Hematopoietic multipotent progenitor cell treated with erythropoietin and hydrocortisone succinate and interleukin-3 and kit ligand, for 17 days (in vitro differentiated cells): ENCODE measurements at regions not wholly inside any gene's neighbourhood (a gene's known extent, or its start where the extent isn't known, plus 50 kb on each side); places are given as distances from the start of the nearest gene placed in this dataset.

Experiments used
- DNase-seq: peaks from one replicate; pipeline ENCODE4 v3.0.0-alpha.2; 2015; ENCODE audit warnings: low spot score

- DNase-seq, result no peak
Measured at GRCh38 chr11:79744941-79745340, 304.1 kb upstream of the TENM4 start.

- DNase-seq, result no peak
Measured at GRCh38 chr11:79742176-79742575, 301.3 kb upstream of the TENM4 start.

DNA sequence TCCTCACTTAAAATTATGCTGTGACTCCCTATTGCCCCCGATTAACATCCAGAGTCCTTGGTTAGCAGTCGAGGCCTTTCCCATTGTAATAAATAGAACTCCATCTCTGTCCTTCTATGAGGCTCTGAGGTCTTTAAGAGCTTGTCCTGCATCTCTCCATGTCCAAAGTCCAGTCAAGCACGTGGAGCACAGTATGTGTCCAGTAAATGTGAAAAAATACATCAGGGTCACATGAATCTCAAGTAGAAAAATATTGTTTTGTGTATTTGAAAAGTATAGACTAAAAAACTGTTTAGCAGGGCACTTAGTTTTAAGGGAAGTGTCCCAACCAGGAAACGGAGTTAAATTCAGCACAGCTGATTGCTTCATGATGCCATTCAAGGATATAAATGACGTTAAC lies 298.8 kb upstream of the TENM4 start:
- no peak for DNase-seq

GRCh38 chr11:79727221-79727620 lies 286.4 kb upstream of the TENM4 start:
- DNase-seq, result no peak

DNA sequence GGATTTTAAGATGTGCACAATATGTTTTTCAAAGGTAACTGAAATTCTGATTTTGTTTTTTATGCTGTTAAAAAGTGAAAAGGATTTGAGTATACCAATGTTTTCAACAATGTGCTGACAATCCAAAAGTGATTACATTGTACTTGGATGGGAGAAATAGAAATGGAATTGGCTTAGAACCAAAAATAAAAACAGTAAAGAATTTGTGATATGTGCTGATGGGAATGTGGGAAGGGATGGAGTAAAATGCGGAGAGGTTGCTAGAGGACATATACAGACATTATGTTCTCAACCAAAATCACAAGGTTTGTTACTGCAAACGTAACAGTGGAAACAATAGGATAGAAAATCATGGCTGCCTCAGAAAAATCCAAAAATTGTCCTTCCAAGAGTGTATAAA lies 279.3 kb upstream of the TENM4 start:
- DNase-seq, result no peak

DNA sequence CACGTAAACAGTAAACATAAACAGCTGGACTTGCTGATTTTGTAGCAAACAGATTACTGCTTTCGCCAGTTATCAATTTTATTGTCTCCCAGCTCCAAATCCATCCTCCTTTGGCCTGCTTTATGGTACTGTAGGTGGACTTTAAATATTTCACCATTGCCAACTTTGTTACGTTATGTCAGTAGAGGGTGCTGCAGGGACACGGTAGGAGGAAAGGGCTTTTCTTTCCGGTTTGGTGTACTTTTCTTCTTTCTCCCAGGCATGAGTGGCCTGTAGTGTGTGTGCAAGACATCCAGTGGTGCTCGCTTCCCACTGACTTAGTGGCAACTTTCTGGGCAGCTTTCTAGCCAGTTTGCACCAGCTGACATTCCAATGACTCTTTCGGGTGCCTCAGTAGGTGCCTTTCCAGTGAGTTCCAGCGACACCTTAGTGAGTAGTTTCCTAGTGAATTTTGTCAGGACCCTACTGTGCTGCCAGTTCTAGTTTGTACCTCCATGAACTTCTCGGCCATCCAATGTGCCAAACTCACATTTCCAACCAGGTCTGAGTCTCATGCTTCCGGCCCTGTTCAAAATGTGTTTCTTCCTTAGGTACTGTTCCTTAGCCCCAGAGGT lies 267.6 kb upstream of the TENM4 start:
- no peak for DNase-seq

GRCh38 chr11:79705648-79706047 lies 264.8 kb upstream of the TENM4 start:
- no peak for DNase-seq

- DNase-seq, result no peak
Measured at GRCh38 chr11:79702303-79702702, 261.5 kb upstream of the TENM4 start.

DNA sequence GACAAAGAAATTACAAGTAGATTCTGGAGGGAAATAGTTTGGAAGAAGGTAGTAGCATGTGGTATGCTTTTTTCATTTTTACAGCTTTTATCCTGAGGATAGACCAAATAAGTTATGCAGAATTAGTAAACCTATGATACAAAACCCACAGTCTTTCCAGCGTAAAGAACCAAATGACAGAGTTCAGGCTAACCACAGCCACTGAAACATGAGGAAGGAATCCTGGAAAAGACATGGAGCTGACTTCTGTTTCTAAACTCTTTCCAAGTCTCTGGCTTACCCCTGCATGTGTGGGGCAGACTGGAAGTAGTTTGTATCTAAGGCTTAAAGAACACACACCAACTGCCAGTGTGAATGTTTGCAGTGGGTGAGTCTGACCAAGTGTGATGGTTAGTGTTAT lies 258.4 kb upstream of the TENM4 start:
- no peak for DNase-seq

GRCh38 chr11:79697905-79698304 lies 257.1 kb upstream of the TENM4 start:
- DNase-seq, result no peak

- no peak for DNase-seq
Measured at GRCh38 chr11:79694368-79694767, 253.5 kb upstream of the TENM4 start.

DNA sequence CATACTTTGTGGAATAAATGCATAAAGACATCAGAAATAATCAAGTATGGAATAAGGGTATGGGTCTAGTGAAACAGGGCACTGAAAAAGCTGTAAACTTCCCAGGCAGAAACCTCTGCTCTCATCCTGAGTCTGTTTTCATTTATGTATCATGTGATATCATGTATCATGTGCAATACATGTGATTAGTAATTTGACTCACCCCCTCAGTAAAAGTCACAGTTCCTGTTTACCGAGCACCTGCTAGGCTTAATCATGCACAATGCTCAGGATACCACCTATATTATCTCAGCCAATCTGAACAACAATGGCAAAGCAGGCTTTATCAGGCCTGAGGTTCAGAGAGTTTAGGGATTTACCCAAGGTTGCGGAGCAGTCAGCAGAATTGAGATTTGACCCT lies 250.6 kb upstream of the TENM4 start:
- DNase-seq, result no peak

DNA sequence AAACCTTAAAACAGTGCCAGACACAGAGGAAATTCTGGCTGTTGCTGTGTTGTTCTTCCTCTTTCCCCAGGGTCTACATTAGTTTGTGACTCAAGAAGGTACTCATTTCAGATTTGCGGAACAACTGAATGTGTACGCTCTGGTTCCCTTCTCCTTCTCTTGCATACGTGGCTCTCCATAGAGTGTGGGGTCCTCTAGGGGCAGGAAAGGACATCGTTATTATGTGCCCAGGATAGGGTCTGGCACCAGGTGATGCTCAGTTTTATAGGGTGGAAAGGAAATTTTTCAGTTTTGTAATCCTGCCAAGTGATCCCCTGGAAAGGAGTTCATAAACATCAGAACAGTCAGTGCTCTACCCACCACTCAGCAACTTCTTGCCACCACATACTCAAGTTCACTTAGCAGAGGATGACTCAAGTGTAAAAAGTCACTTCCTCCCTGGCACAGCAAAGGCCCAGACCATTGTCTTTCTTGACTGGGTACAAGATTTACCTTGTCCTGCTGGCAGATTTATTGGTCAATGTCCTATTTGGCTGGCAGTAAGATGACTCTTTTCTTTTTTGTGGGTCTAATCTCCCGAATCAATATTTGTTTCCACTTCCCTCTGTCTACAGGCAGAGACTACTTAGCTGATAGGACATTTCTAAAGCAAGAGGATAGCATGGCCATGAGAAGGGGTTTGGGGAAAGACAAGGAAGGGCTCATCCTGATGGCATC lies 246.0 kb upstream of the TENM4 start:
- no peak for DNase-seq

DNA sequence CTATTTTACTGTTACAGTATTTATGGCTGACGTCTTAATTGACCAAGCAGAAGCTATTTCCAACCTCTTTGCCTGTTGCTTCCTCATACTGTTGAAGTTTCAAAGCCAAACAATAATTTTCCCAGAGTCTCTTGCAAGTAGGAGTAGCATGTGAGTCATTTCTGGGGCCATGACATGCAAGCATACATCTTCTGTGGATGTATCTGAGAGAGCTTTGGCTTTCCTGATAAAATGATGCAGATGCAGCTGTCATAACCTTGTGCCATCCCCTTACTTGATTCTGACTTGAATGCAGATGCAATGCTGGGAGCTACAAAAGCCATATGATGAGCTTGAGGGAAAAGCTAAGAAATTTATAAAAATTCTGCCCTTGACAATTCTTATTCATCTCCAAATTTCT lies 243.1 kb upstream of the TENM4 start:
- no peak for DNase-seq

DNA sequence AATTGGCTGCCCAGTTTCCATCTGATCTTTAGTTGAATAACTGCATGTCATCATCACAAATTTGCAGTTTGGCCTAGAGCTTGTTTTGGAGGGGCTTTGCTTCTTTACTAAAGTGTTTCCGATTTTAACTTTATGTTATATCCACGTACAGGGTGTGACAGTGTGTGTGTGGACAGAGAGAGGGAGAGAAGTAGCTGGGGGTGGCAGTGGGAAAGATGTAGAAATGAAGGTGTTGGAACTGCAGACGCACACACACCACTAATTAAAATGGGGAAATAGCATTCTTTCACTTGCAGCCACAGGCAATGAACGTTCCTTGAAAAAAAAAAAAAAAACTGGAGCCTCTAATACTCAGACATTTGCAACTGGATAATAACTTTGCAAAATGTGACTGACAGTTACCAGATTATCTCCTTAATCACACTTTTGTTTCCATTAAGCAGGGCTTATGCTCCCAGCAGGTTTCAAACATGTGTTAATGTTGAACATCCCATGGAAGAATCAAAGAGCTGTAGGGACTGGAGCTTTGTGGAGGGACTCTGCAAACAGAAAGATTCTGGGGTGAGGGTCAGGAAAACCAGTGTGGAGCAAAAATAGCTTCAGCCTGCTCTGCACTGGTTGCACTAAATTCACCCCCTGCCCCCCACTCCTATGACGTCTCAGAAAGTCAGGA lies 238.1 kb upstream of the TENM4 start:
- DNase-seq, result no peak

GRCh38 chr11:79676396-79676795 lies 235.6 kb upstream of the TENM4 start:
- DNase-seq, result no peak

DNA sequence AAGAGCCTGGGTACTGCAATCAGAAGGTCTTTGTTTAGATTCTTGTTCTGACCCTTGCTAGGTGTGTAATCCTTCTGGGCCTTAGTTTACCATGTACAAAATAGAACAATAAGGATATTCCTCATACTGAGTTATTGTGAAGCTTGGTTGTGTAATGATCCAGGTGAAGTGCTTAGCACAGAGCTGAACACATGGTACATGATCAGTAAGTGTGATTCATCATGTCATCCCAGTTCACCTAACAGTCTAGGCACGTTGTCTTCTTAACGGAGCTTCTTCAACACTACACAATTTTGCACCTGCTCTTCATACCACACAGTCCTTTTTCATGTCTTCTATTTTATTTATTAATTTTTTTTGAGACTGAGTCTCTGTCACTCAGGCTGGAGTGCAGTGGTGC lies 234.3 kb upstream of the TENM4 start:
- no peak for DNase-seq

DNA sequence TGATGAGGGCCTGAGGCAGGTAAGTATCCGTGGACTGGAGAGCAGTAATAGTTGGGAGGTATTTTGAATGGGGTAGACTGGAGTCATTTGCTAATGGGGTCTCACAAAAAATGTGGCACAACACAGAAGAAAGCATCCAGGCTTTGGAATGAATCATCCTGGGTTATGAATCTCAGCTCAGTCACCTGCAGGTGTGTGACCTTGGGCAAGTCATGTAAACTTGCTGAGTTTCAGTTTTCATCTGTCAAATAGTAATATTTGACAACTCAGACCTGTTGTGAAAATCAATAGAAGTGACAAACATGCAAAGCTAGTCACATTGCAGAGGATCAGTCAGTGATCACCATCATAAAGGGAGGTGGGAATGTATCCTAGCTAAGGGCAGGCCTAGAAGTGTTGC lies 232.0 kb upstream of the TENM4 start:
- DNase-seq, result no peak

GRCh38 chr11:79671401-79671800 lies 230.6 kb upstream of the TENM4 start:
- DNase-seq, result no peak

DNA sequence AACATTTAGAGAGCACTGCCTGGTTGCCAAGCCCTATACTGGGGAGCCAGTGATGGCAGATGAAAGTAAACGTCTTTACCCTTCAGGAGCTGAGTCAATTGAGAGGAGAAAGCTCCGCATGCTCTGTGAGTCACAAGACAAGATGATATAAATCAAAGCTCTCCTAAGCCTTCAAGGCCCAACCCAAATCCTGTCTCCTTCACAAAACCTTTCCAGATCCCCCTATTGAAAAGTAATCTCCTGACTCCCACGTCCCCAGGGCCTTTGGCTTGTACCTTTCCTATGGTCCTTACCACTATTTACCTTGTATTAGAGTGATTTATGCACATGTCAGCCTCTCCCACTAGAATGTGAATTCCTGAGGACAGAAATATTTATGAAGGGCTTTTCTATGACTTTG lies 230.1 kb upstream of the TENM4 start:
- DNase-seq, result no peak

GRCh38 chr11:79668575-79668974 lies 227.7 kb upstream of the TENM4 start:
- no peak for DNase-seq

- DNase-seq, result no peak
Measured at GRCh38 chr11:79667380-79667779, 226.6 kb upstream of the TENM4 start.

GRCh38 chr11:79663017-79663416 lies 222.2 kb upstream of the TENM4 start:
- DNase-seq, result no peak

- DNase-seq, result no peak
Measured at GRCh38 chr11:79661373-79661772, 220.5 kb upstream of the TENM4 start.
